Left ventricle myocardium superior (tissue), 1 donor: ENCODE measurements at regions not wholly inside any gene's neighbourhood (a gene's known extent, or its start where the extent isn't known, plus 50 kb on each side); places are given as distances from the start of the nearest gene placed in this dataset.

ENCODE experiments used
- ATAC-seq: fragments of 200-7000 bp; cut with Tn5 transposase; one replicate; pipeline ENCODE4 v1.9.1; 2020; ENCODE audit warnings: mild to moderate bottlenecking, moderate library complexity
- DNase-seq: peaks from one replicate; pipeline ENCODE4 v3.0.0-alpha.2; 2020
- intact Hi-C: fragments of 100-400 bp; cut with micrococcal nuclease; formaldehyde crosslinking; loops from one replicate; pipeline ENCODE4 v1.11.0; 2022
- donor health status: DM: no; HTN: yes; CAD: no; lungs with severe emphysema.

- DNase-seq (no peak), ATAC-seq (no peak)
- intact Hi-C loops: no loop called here
Measured at GRCh38 chr2:153218851-153219250, 259.7 kb downstream of the RPRM start.

- no peak for DNase-seq
- intact Hi-C loops: no loop called here
- ATAC-seq: no peak
Measured at GRCh38 chr2:153214337-153214736, 264.2 kb downstream of the RPRM start.

GRCh38 chr2:153213022-153213421 lies 265.5 kb downstream of the RPRM start:
- no peak for DNase-seq
- ATAC-seq: no peak
- intact Hi-C loops: no loop called here

- intact Hi-C loops: no loop called here
- ATAC-seq (no peak), DNase-seq (no peak)
Measured at GRCh38 chr2:153197402-153198386, 280.9 kb downstream of the RPRM start.

- no peak for ATAC-seq
- DNase-seq: no peak
Measured at GRCh38 chr2:153196378-153197058, 282.0 kb downstream of the RPRM start.

GRCh38 chr2:153195342-153195741 lies 283.2 kb downstream of the RPRM start:
- DNase-seq: no peak
- no peak for ATAC-seq
- intact Hi-C loops: no loop called here

More at GRCh38 chr2:153196378-153197058, 282.0 kb downstream of the RPRM start:
- intact Hi-C loops: no loop called here

- intact Hi-C loops: no loop called here
- ATAC-seq: no peak
- no peak for DNase-seq
Measured at GRCh38 chr2:153189091-153189888, 289.3 kb downstream of the RPRM start.

- ATAC-seq (no peak), DNase-seq (no peak)
- intact Hi-C loops: no loop called here
Measured at GRCh38 chr2:153179808-153180207, 298.8 kb downstream of the RPRM start.

GRCh38 chr2:153169609-153170008 lies 309.0 kb downstream of the RPRM start:
- DNase-seq: no peak
- ATAC-seq: no peak
- intact Hi-C loops: no loop called here

GRCh38 chr2:153165021-153165420 lies 313.5 kb downstream of the RPRM start:
- intact Hi-C loops: no loop called here
- ATAC-seq (no peak), DNase-seq (no peak)

GRCh38 chr2:153163055-153163454 lies 315.5 kb downstream of the RPRM start:
- ATAC-seq (no peak), DNase-seq (no peak)
- intact Hi-C loops: no loop called here

GRCh38 chr2:153156743-153157142 lies 321.8 kb downstream of the RPRM start:
- intact Hi-C loops: no loop called here
- DNase-seq: no peak
- no peak for ATAC-seq

- ATAC-seq (no peak), DNase-seq (no peak)
- intact Hi-C loops: no loop called here
Measured at GRCh38 chr2:153152036-153152435, 326.5 kb downstream of the RPRM start.

- ATAC-seq (no peak), DNase-seq (no peak)
- intact Hi-C loops: no loop called here
Measured at GRCh38 chr2:153145470-153145978, 333.0 kb downstream of the RPRM start.

GRCh38 chr2:153143540-153143939 lies 335.0 kb downstream of the RPRM start:
- no peak for DNase-seq
- no peak for ATAC-seq

GRCh38 chr2:153140498-153140897 lies 338.1 kb downstream of the RPRM start:
- ATAC-seq: no peak
- intact Hi-C loops: no loop called here

More at GRCh38 chr2:153143540-153143939, 335.0 kb downstream of the RPRM start:
- intact Hi-C loops: no loop called here

GRCh38 chr2:153138651-153139375 lies 339.7 kb downstream of the RPRM start:
- ATAC-seq: no peak

More at GRCh38 chr2:153140498-153140897, 338.1 kb downstream of the RPRM start:
- no peak for DNase-seq

GRCh38 chr2:153136216-153136615 lies 342.3 kb downstream of the RPRM start:
- ATAC-seq: no peak

More at GRCh38 chr2:153138651-153139375, 339.7 kb downstream of the RPRM start:
- no peak for DNase-seq
- intact Hi-C loops: no loop called here

GRCh38 chr2:153134725-153135124 lies 343.8 kb downstream of the RPRM start:
- DNase-seq (no peak), ATAC-seq (no peak)
- intact Hi-C loops: no loop called here

More at GRCh38 chr2:153136216-153136615, 342.3 kb downstream of the RPRM start:
- DNase-seq: no peak
- intact Hi-C loops: no loop called here
